ENCODE measurements at regions not wholly inside any gene's neighbourhood (a gene's known extent, or its start where the extent isn't known, plus 50 kb on each side); places are given as distances from the start of the nearest gene placed in this dataset.

- DNase-seq (ENCODE audit: low read depth, low spot score), result no peak
These were observed 136.9 kb downstream of the CD83 start for GRCh38 chr6:14254505-14254904.

- DNase-seq (ENCODE audit: low read depth, low spot score), result no peak
These were observed 138.3 kb downstream of the CD83 start for GRCh38 chr6:14255916-14256315.

- no peak for DNase-seq (ENCODE audit: low read depth, low spot score)
These were observed 140.5 kb downstream of the CD83 start for GRCh38 chr6:14258117-14258516.

GRCh38 chr6:14258695-14259593, 141.4 kb downstream of the CD83 start:
- DNase-seq (ENCODE audit: low read depth, low spot score), result no peak

GRCh38 chr6:14259594-14260152, 142.1 kb downstream of the CD83 start:
- no peak for DNase-seq (ENCODE audit: low read depth, low spot score)

- no peak for DNase-seq (ENCODE audit: low read depth, low spot score)
These were observed 143.3 kb downstream of the CD83 start for GRCh38 chr6:14260839-14261238.

GRCh38 chr6:14263881-14264424, 146.4 kb downstream of the CD83 start:
- no peak for DNase-seq (ENCODE audit: low read depth, low spot score)

GRCh38 chr6:14265049-14266021, 147.8 kb downstream of the CD83 start:
- DNase-seq (ENCODE audit: low read depth, low spot score), result no peak

- no peak for DNase-seq (ENCODE audit: low read depth, low spot score)
These were observed 148.7 kb downstream of the CD83 start for GRCh38 chr6:14266266-14266665.

- no peak for DNase-seq (ENCODE audit: low read depth, low spot score)
These were observed 150.5 kb downstream of the CD83 start for GRCh38 chr6:14267885-14268660.

- DNase-seq (ENCODE audit: low read depth, low spot score), result no peak
These were observed 151.9 kb downstream of the CD83 start for GRCh38 chr6:14269436-14269835.

- DNase-seq (ENCODE audit: low read depth, low spot score), result no peak
These were observed 152.7 kb downstream of the CD83 start for GRCh38 chr6:14270142-14270893.

- DNase-seq (ENCODE audit: low read depth, low spot score), result no peak
These were observed 153.6 kb downstream of the CD83 start for GRCh38 chr6:14270925-14271788.

- no peak for DNase-seq (ENCODE audit: low read depth, low spot score)
These were observed 154.5 kb downstream of the CD83 start for GRCh38 chr6:14271789-14272736.

GRCh38 chr6:14272737-14273085, 155.1 kb downstream of the CD83 start:
- DNase-seq (ENCODE audit: low read depth, low spot score), result no peak

- DNase-seq (ENCODE audit: low read depth, low spot score), result no peak
These were observed 155.6 kb downstream of the CD83 start for GRCh38 chr6:14273191-14273590.

GRCh38 chr6:14274016-14274415, 156.4 kb downstream of the CD83 start:
- no peak for DNase-seq (ENCODE audit: low read depth, low spot score)

All from pulmonary artery endothelial cell (primary cell).